Eye (tissue), 1 donor: ENCODE measurements at regions not wholly inside any gene's neighbourhood (a gene's known extent, or its start where the extent isn't known, plus 50 kb on each side); places are given as distances from the start of the nearest gene placed in this dataset.

Source experiments
- DNase-seq: peaks from one replicate; pipeline ENCODE4 v3.0.0-alpha.2; 2015

DNA sequence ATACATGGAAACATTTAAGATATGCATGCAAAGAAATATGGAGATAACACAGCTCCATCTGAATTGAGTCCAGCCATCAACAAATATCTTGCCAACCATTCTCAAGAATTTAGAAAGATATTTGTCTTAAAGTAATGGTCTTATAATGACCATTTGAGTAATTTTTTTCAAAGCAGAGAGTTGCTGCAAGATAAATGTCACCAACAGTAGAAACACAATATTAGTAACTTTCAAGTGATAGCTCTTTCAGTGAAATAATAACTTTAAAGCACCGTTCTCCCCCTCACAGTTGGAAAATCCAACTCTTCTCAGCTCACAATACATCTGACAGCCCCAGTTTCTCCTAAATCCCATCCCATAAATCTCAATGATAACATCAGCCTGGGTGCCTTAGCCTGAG is 481.0 kb upstream of the ADAMTS5 start:
- DNase-seq: no peak

DNA sequence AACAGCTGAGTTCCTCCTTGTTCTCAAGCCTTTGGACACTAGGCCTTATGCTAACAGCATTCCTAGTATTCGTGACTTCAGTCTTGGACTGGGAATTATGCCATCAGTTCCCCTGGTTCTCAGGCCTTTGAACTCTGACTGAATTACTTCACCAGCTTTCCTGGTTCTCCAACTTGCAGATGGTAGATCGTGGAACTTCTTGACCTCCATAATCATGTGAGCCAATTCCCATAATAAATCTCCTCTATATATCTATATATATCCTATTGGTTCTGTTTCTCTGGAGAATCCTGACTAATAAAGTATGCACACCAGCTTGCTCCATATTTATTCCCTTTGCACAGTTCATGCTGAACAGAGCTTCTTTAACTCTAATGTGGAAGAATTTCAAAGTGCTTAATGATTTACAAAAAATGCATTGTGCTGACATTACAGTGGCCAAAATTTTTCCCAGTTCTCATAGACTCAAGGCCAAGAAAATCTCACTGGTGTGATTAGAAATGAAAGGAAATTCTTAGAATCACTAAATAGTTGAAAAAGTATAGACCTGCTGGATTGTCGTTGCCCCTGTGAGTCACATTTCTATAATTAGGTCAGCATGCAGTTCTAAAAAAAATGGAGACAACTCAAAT is 462.9 kb upstream of the ADAMTS5 start:
- DNase-seq: no peak

DNA sequence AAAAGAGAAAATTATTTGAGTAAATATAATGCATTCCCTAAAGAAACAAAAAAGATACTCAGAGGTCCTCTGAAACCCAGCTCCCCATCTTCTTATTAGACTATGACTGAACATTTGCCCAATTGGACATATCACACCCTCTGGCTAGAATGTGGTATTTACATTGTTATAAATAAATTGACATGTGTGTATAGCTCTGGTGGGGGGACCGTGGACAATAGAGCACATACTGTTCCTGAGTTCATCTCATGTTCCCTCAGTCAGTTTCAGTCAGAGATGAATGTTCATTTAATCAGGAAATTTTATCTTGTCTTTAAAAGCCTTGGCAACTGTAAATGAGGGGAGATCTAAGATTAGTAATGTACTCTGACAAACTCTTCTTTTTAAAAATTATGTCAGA is 459.3 kb upstream of the ADAMTS5 start:
- no peak for DNase-seq

DNA sequence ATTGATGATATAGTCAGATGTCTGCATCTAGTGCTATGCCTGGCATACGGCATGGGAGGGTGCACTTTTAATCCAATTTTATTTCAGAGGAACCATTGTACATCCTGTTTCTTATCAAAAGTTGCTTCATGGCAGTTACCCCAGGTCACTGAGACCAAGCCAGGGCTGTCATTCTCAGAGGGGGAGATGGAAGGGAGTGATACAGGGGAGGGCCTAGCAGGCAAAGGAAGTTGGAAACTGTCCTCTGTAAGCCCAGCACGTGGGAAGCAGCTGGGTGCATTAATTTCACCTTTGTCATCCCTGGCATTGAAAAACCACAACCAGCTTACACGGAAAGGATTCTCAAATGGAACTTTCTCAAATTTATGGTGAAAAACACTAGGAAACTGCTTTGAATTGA is 458.7 kb upstream of the ADAMTS5 start:
- DNase-seq: no peak

DNA sequence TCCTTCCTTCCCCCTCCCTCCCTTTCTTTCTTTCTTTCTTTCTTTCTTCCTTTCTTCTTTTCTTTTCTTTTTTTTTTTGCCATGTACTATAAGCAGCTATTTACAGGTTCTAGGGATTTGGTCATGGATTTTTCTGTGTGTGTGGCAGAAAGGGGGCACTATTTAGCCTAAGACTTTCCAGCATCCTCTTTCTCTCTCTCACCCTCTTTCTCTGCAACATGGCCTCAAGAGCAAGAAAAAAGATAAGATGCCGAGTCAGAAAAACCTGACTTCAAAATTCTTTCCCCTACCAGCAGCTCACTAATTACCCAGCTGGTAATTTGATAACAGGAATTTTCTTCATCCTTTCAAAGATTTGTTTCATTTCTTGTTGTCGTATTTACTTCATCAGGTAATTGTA is 458.3 kb upstream of the ADAMTS5 start:
- no peak for DNase-seq

DNA sequence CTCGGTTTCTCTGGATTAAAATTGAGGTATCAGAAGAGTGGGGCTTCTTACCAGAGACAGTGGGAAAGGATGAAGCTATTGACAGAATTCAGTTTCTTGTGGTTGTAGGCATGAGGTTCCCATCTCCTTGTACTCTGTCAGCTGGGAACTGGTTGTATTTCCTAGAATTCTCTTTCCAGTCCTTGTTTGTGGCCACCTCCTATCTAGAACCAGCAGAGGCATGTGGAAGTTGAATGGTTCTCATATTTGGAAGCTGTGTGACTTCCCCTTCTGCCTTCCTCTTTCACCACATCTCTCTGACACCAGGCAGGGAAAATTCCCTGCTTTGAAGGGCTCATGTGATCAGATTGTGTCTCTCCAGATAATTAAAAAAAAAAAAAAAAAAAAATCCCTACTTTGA is 457.7 kb upstream of the ADAMTS5 start:
- no peak for DNase-seq

DNA sequence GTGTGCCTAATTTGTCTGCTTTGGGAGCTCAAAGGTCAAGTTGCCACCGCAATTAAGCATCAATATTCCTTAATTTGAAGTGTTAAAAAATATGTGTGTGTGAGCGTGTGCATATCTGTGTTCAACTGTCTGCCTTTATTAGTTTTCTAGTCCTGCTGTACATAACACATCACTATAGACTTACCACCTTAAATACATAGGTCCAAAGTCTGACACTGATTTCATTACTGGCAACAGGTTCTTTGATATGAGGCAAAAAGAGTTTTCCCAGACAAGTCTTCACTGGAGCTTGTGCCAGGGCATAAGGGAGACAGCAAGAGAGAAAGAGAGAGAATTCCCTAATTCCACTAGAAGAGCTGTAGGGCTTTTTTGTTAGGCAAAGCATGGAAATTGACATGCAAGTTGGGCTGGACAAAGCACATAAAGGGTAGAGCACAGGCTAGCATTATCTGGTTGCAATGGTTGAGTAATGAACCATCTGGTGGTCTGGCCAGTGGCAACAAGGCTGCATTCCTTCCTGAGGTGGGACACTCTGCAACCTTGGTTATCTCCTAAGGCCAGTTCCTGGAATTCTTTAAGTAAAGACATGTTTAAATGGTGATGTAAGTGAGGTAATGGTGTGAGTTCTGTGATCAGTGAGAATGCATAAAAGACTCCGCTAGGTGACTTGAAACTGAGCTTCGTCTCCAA is 457.2 kb upstream of the ADAMTS5 start:
- DNase-seq: no peak

DNA sequence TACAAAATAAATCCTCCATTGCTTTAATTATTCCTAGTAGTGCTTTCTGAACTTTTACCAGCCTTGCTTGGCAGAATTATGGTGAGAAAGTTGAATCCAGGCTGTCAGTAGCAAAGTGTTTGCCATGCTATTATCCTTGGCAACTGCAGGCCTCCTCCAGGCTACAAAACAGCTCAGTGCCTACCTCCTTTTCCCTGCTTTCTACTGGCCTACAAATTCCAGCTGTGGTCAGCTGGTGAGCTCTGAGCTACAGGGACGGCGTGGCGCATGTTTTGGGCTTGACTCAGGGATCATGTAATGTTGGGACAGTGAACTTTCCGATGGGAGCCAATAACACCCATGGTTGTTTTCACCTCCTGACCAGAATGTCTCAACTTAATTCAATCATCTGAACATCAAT is 456.1 kb upstream of the ADAMTS5 start:
- DNase-seq: no peak

DNA sequence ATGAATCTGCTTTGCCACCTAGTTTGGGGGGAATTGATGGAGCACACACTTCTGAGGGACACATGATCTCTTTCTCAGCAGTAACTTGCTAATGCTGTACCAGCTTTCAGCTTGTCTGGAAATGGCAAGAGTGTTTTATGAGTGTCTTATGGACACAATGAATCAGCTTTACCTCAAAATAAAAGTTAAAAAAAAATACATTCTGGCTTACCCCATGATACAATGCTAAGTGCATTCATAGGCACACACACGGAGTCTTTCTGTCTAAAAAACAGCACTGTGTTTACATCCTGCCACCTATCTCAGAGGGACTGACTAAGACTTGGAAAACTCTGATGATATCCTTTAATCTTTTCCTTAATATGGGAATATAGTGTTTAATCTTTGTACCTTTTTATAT is 455.5 kb upstream of the ADAMTS5 start:
- DNase-seq: no peak

DNA sequence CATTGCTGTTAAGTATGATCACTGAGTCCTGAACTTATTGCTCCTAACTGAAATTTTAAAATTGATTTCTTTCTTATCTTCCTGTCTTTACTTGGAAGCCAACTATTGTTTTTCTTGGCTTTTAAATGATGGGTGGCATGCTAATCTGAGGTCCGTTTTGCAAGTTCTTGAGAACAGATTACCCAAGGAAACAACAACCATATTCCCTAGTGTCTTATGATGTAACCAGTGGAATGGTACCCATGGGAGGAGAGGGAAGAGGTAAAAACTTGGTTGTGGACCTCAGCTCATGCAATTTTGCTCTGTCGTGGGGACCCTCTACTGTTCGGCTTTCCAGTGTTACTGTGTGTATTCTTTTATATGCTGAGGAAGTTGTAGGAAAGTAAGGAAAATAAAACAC is 454.8 kb upstream of the ADAMTS5 start:
- no peak for DNase-seq

DNA sequence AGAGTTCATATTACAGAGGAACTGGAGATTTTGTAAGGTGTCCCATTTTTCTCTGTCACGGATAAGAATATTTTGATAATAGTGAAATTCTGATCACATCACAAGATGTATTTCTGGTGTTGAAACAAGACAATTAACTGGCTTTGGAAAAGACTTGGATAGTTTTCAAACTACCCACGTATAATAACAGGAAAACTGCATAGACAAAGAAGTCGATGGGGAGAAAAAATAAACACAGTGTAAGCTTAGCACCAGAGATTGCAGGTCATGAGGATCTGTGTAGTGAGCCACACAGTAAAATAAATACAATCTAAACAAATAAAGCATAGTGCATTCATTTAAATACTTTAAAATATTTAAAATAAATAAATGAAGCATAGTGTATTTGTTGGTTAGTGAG is 452.3 kb upstream of the ADAMTS5 start:
- no peak for DNase-seq

DNA sequence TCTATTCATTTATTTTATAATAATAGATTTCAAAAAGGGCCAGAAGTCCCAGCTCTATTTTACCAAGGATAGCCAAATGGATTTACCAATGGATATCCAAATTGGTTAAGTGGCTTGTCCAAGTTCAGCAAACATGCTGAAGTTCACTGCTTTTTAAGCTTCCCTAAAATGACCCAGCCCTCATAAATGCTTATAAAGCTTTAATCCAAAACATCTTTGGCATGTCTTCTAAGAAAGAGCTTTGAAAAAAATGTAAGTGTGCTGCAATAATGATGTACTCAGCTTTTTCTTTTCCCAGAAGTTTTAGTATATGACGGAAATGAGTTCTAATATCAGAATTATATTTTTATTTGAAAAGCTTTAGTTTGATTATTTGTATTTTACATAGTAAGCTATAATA is 451.5 kb upstream of the ADAMTS5 start:
- no peak for DNase-seq

DNA sequence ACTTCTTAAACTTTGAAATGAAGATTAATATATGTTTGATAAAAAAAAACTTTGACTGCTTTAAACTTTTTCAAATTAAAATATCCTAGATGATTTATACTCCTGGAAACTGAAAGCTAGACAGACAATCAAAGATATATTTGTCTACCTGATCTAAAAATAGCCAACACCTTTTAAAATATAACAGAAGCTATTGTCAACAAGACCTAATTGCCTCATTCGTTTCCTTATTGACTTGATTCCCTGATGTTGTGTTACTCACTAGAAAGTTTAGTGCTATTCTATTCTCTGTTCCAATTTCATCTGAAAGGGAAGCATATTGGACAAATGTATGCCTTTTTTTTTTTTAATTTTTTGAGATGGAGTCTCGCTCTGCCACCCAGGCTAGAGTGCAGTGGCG is 445.6 kb upstream of the ADAMTS5 start:
- no peak for DNase-seq

DNA sequence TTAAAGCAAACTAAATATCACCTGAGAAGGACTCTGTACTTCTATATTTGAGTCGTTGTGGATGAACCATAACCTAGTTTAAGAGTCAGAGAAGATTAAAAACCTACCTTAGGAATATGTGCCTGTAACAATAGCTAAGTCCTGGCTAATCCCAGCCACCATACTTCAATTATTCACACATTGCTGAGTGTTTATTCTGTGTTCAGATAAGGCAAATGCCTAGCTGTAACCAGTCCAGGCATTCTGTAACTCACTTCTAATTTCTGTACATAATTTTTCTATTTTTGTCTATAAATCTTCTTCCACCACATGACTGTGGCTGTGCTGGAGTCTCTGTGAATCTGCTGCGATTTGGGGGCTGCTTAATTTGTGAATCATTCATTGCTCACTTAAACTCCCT is 441.9 kb upstream of the ADAMTS5 start:
- DNase-seq: no peak

DNA sequence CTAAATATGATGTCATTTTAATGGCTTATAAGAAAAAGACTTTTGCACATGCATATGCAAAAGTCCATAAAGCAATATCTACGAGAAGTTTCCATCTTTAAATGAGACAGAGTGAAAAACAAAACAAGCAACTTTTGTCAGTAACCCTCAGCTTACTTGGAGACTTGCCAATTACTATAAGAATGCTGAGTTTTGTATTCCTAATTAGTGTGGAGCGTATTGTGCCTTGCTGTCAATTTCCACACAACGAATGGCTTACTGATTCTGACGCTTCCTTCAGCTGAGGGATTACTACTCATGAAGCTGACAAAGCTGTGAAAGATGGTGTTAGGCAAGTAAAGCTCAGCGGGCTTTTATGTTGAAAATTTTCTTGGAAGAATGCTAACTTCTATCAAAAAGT is 440.4 kb upstream of the ADAMTS5 start:
- peak; percentile 51 for DNase-seq

DNA sequence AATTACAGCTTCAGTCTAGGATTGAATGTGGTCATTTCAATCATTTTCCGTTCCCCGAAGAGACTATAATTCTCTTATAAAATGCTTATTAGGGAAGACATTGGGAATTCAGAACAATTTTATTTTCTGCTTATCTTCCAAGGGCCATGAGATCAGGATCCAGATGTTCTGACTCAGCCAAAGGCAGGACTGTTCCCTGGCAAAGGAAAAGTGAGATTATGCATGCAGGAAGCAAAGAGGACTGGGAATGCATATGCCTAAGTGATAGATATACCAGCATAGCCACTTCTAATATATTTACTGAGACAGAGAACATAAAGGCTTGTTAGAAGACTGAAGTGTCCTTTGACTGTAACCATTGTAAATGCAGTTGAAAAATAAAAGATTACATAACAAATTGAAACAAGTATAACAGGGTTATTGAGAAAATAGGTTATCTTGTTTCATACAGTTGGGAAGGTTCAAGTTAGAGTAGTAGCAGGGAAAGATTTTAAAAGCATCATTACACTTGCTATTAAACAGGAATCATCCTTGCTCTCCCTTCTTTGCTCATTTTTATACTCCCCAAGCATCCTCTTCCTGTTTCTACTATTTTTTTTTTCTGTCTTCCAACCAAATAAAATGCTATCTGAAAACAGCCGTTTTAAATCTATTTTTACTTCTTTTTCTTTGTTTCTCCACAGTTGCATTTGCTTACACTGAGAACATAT is 439.6 kb upstream of the ADAMTS5 start:
- peak; percentile 44 for DNase-seq

DNA sequence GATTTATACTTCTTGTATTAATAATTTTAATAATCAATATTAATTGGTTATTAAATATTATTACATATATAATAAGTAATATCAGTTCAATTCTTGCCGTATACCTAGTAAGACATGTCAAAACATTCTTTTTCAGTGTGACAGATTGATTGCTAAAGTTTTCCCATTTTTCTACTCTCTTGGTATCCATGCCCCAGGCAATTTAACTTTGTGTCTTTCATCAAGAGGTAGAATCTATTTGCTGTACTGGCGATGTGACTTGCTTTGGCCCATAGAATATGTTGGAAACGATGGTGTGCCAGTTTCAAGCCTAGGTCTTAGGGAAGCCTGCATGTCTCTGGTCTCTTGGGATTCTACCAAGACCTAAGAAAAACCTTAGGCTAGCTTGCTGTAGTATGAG is 436.1 kb upstream of the ADAMTS5 start:
- DNase-seq: no peak

DNA sequence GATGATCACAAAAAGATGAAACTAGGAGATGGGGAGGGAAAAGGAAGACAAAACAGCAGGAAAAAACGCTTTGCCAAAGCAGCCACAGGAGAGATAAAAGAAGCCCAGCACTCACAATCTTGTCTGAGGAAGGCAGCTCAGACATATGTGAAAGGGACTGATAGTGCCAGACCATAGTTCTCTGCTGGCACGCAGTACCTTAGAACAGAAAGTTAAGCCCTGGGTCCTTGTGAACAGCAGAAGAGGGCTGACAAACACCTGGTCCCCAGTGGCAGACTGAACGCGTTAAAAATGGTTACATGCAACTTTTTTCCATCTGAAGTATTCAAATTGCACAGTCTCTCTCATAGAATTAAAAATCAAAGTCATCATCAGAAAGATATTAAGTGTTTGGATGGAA is 433.2 kb upstream of the ADAMTS5 start:
- DNase-seq: no peak

DNA sequence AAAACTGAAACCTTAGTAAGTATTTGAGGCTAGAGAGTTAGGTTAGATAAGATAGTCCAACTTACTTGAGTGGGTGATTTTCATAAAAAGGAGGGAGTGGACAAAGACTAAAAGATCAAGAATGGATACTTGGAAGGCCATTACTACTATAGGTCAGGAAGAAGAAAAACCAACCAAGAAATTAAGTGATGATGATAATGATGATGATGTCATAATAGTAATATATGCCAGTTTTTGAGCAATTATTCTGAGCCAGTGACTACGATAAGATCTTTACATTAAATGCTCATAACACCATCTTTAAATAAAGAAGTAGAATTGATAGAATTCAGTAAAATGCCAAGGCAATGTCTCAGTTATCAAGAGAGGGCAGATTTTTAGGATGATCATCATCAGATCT is 430.7 kb upstream of the ADAMTS5 start:
- no peak for DNase-seq

DNA sequence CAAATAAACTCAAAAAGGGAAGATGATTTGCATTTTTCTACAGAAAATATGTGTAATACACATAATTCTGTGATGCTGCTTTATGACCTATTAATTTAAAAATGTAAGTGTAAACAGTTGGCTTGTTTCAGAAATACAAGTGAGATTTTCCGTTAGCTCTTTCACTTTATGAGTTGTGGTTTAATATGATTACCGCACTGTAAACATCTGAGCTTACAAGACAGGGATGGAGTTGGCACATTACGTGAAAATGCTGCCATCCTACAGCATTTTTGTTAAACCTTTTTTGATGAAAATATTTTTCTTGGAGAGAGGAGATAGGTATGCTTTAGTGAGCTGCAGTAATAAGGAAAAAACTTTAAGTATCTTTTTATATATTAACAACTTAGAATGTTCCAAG is 426.8 kb upstream of the ADAMTS5 start:
- DNase-seq: no peak

DNA sequence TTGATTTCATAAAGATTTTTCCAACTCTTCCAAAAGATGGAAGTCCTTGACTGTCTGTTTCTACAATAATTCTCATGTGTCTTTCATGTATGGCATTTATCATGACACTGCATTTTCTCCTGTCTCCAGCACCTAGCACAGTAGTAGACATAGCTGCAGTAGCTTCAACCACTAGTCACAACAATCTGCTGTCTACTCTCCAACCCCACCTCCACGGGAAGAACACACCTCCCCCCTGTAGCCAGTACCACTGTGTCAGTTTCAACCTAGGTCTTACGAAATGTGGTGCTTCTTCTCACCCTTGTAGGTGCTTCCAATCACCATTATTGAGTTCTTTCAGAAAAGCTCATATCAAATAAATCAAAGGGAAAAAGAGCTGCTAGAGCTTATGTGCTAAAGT is 425.1 kb upstream of the ADAMTS5 start:
- no peak for DNase-seq

DNA sequence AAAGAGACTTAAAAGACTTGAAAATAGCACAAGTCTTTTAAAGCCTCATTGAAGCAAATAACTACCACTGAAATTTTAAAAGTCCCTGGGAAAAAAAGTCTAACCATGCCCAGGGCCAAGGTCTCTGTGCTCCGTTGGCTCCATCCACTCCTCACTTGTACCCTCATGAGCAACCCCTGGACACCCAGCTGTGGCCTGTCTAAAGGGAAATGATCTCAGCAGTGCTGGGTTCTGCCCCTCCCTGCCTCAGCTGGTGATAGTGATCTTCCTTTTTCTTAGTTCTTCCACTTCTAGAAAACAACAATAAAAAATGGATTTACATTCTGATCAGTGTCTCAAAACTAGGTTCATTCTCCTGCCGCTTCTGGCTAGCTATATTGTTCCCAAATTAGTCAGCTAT is 423.5 kb upstream of the ADAMTS5 start:
- DNase-seq: no peak

DNA sequence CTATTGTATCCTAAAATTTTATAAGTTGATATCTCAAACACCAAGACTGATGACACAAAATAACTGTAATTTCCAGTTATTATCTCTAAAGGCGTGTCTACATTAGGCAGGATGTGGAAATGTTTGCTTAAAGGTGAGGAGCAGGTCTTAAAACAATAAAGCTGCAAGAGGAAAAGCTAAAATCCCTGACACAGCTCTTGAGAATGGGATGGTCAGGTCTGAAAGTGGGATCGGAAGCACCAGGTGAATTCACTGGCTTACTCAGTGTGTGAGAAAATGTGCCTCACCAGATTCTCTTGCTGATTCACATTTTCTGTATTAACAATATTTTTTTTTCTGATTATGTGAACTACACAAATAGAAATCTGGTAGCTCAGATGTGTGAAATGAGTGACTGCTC is 421.9 kb upstream of the ADAMTS5 start:
- DNase-seq: no peak

DNA sequence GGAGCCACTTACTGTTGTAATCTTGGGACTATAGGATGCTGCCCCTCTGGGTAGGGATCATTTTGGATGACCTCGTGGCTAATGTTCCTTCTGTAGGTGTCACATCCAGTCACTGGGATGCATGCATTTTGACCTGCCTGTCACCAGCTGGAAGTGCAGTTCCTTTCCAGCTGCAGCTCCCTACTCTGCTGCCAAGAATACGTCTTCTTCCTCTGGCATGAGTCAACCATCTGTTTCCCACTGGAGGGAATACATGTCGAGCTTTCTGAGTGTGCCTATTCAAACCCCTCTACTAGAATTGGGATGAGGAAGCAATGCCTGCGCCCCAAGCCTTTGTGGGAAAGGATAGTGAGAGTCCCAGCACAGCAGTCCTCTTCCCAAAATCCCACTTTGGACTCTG is 415.5 kb upstream of the ADAMTS5 start:
- no peak for DNase-seq

DNA sequence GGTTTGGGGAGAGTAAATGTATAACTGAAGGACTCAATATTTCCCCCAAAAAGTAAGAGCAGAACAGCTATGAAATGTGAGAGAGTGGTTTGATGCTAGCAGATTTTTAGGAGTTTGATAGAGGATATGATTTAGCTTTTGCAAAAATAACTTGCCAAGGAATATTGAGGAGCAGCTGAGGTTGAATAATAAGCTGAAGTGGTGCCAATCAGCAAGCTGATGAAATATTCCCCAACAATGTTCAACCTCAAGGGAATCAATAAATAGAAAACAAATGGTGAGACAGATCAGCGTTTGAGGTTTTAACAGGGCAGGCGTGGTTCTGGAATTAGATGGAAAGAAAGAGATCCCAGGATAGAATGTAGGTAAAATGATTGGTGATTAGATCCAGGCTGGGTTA is 413.4 kb upstream of the ADAMTS5 start:
- DNase-seq: no peak
